ENCODE measurements at regions not wholly inside any gene's neighbourhood (a gene's known extent, or its start where the extent isn't known, plus 50 kb on each side); places are given as distances from the start of the nearest gene placed in this dataset.
"Not testable (repeated sequence)": the region's sequence is repeated elsewhere in the genome, so short reads cannot be mapped to it uniquely, and the experiment has no call there.

DNA sequence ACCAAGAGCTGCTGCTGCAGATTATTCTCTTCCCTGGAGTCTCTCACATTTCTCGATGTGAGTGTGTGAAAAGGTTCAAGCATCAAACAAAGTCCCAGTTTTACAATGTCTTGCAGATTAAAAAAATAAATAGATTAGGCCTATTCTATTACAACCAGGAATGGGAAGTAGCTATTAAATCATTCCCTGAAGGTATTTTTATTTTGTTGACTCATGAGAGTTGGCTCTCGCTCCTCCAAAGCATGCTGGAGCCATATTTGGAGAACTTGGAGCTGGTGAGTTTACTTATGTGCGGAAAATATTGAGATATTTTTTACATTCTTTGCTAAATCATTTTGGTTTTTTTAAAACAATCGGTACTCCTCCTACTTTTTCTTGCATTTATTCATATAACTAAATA lies 572.3 kb downstream of the ETNK1 start:
- DNase-seq = no peak

DNA sequence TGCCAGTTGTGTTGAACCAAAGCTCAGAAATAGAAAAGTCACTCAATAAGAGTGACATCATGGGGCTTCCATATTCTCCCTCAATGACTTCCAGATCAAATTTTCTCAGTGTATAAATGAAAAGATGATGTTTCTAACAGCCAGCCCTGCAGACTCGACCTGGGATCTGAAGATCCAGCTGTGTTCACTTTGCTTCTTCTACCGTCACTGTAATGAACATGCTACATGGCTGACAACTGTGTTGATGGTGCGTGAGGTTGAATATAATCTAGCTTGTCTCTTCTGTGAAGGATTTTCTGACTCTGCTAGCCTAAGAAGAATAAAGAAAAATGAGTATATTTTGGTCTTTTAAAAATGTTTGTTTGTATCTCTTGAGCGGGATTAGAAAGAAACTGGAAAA lies 577.8 kb downstream of the ETNK1 start:
- no peak for DNase-seq

DNA sequence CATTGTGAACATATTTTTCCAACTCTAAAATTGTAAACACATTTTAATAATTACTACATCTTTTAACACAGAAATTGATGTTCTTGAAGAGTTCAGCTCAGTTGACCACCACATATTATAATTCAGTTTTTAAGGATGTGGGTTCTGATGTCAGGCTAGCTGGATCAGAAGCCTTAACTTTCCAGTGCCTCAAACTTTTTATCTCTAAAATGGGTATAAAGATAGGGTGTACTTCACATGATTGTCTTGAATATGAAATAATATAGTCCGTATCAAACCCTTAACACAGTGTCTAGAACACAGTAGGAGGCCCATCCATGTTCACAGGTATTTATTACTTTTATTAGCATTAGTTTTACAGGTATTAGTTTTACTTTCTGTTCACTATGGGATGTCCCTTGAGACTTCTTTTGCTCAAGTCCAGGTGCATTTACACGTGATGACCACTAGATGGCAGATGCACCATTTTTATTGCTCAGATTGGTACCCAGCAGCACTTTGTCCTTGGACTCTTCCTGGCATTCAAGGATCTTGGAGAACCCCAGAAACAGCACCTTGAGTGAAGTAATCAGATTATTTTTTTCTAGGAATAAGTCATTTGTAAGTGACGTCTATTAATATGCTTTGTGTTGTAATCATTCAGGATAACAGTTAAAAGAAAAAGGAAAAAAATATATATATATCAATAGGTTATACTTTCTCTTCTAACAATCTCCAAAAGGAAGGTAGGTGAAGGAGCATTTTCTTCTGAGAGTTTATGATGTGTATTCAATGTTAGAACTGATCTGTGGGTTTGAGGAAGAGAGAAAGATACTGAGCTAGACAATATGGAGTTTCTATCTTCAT lies 580.2 kb downstream of the ETNK1 start:
- no peak for DNase-seq

- no peak for DNase-seq
Observed at GRCh38 chr12:23209793-23210192, 584.8 kb downstream of the ETNK1 start.

DNA sequence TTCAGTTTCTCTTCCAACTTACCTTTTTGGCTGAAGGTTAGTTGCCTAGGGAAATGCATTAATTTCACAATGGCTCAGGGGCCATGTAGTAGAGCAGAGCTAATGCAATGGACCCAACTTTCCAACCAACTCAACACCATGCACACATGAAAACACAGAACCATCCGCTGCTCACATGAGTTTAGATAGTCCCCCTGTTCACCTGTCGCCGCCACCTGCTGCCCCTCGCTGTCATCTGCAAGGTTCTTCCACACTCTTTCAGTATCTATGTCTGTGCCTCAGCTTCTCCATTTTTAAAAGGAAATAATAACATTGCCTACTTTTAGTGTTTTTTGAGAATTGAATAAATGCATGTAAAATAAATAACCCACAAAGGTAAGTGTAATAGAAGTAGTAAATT lies 585.6 kb downstream of the ETNK1 start:
- no peak for DNase-seq

GRCh38 chr12:23211384-23212320 lies 586.7 kb downstream of the ETNK1 start:
- DNase-seq = no peak

GRCh38 chr12:23217158-23217557 lies 592.2 kb downstream of the ETNK1 start:
- no peak for DNase-seq

DNA sequence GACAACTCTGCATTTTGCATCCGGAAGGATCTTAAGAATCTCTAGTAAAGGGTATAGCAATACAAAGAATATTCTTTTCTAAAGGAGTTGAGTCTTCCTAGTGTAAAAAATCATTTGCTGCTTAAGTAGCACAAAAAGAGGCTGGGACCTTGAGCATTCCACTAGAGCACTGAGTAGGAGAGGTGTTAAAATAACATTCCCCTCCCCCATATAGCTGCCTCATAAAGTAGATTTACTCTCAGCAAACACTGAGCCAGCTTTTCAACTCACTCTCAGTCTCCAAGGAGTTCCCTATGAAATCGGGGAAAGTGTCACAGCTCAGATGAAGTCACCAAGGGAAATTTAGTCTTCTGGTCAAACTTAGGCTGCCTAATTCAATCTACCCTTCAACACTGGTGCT lies 592.7 kb downstream of the ETNK1 start:
- no peak for DNase-seq

DNA sequence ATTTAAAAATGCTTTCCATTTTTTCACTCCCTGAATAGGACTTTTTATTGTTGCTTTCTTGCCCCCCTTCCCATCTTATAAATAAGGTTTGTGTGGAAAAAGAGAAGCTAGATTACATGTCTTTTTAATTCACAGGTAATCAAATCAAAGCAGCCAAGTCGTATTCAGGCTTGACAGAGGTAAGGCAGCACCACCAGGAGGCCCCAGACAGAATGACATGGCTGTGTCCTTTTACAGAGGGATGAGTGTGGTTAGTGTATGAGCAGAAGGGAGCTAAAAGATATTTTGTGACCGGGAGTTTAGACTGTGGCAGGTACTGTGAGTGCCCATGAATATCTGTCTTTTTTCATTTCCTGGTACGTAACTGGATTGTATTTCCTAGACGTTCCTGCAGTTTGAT lies 596.1 kb downstream of the ETNK1 start:
- DNase-seq = no peak

DNA sequence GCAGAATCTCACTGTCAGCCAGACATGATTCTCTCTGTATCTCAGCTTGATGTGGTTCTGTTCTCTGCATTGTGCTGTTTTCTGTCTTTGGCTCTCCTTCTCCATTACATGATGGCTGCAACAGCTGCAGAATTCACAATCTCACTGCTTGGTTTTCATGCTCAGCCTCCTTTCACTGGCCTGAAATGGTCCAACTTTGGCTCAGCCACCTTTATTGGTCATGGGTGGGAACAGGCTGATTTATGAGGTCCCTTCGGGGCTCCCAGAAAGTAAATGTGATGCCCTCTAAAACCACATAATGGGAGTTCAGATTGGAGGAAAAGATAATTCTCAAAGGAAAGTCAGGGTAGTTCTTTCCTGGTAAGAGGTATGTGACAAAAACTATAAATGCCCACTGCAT lies 597.0 kb downstream of the ETNK1 start:
- no peak for DNase-seq

GRCh38 chr12:23222801-23223200 lies 597.8 kb downstream of the ETNK1 start:
- DNase-seq = no peak

DNA sequence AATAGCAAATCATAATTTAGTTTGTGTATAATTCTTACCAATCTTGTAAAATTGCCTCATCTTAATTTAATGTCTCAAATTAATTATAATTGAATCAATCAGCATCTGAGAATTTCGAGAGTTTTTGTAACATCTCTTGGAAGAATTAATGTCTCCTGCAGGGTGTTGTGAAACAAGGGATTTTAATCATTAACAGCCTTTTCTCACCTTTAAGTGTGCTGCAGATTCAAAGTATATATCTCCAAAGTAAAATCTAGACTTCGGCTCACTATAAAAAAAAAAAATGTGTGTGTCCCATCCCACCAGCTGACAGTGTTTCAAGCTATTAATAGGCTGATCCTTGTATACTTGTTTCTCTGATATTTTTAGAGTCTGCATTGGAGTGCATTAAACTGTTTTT lies 603.1 kb downstream of the ETNK1 start:
- DNase-seq = no peak

- no peak for DNase-seq
Observed at GRCh38 chr12:23230899-23231298, 605.9 kb downstream of the ETNK1 start.

GRCh38 chr12:23236066-23236780 lies 611.3 kb downstream of the ETNK1 start:
- no peak for DNase-seq

- no peak for DNase-seq
Observed at GRCh38 chr12:23236811-23237210, 611.8 kb downstream of the ETNK1 start.

DNA sequence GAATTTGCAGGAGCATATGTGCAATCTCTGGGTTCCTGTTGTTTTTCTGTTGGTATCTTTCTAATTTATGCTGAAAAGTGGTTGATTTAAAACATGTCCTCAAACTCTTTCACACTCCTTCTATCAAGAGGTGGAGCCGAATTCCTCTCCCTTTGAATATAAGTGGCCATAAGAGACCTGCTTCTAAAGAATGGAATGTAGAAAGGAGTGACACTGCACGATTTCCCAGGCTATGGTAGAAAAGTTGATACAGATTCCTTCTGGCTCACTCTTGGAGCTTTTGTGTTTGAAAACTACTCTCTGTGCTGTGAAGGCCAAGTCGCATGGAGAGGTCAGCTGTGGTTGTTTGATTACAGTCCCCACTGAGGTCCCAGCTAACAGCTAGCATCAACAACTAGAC lies 613.2 kb downstream of the ETNK1 start:
- no peak for DNase-seq

- no peak for DNase-seq
Observed at GRCh38 chr12:23238957-23239356, 614.0 kb downstream of the ETNK1 start.

DNA sequence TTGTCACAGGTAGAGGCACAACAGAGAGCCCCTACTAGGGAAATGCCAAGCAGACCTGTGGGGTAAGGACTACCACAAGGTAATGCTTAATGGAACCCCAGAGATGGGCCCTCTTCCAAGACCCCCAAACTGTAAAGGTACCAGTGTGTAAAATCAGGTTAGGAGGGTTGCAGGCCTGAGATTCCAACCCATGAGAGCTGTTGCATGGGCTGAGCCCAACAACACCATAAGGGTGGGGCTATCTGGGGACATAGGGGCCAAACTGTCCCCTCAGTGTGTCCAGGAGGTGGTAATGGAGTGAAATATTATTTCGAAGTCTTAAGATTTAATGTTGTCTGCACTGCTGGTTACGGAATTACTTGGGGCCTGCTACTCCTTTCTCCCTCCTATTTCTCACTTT lies 620.2 kb downstream of the ETNK1 start:
- no peak for DNase-seq

GRCh38 chr12:23253191-23253590 lies 628.2 kb downstream of the ETNK1 start:
- DNase-seq = no peak

DNA sequence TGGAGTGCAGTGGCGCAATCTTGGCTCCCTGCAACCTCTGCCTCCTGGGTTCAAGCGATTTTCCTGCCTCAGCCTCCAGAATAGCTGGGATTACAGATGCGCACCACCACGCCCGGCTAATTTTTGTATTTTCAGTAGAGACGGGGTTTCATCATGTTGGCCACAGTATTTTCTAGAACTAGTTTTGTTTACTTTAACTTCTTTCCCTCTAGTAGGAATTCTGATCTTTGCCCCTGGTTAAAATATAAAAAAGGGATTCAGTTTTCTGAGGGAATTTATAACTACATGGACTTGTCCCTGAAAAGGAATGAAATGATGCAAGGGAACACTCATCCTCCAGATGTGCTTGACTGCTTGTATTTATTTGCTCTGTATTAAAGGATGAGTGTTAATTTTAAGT lies 628.9 kb downstream of the ETNK1 start:
- DNase-seq = not testable (repeated sequence)

- DNase-seq = no peak
Observed at GRCh38 chr12:23259558-23259957, 634.6 kb downstream of the ETNK1 start.

DNA sequence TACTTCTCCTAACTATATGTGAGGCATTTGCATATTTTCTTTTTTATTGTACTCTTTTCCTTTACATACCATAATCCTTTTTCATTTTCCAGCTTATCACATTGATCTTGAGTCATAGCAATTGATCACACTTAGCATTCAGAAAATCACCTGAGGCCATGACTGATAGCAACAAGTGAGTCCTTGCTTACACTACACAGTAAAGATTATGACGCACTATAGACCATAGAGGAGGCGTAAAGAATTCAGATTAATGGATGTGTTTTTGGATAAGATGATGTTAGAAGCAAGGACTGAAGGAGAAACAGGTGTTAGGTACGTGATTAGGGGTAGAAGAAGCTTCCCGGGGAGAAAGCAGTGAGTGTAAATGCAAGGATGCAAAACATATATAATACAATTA lies 637.7 kb downstream of the ETNK1 start:
- no peak for DNase-seq

- DNase-seq = no peak
Observed at GRCh38 chr12:23277831-23278230, 652.9 kb downstream of the ETNK1 start.

Data from COR-L47 (cell line).